ENCODE measurements at regions not wholly inside any gene's neighbourhood (a gene's known extent, or its start where the extent isn't known, plus 50 kb on each side); places are given as distances from the start of the nearest gene placed in this dataset.

- no peak overlapping the region for H3K4ac ChIP-seq (replicated peaks; ENCODE audit: insufficient read length, low read depth, low read length)
- no peaks in the 10 kb centered on the region for H3K27me3 ChIP-seq (replicated peaks in 1 of 4; ENCODE audit: control insufficient read depth in 3 of 4, extremely low read depth in 1 of 4, insufficient read depth in 3 of 4, low read length in 3 of 4)
- no peak overlapping the region for H4K8ac ChIP-seq (ENCODE audit: extremely low read depth, insufficient read depth, low read length)
- no peak for TF ChIP-seq TAF7 (optimal IDR thresholded peaks at IDR 0.05; ENCODE audit: borderline replicate concordance, low read depth, low read length)
- DNase-seq (ENCODE audit: low read depth in 1 of 2, low spot score in 2 of 2) = no peak
- H3K23ac ChIP-seq (ENCODE audit: insufficient read length) = no peak overlapping the region
- H3K4me1 ChIP-seq (replicated peaks in 1 of 4; ENCODE audit: control insufficient read depth in 3 of 4, insufficient read depth in 4 of 4, low read length in 3 of 4) = peaks cover 0 to 4% (median 3%) of the 10 kb centered on the region in 4 experiments; a peak in 4 of 7 replicates
- no peak overlapping the region for H4K91ac ChIP-seq (replicated peaks; ENCODE audit: insufficient read length, low read length)
- H4K20me1 ChIP-seq (replicated peaks in 1 of 2; ENCODE audit: control insufficient read depth in 1 of 2, insufficient read depth in 2 of 2, low read length in 2 of 2) = no peaks in the 10 kb centered on the region
- H3K9me3 ChIP-seq (ENCODE audit: insufficient read depth in 2 of 2, low read depth in 1 of 2, low read length in 1 of 2) = no peaks in the 10 kb centered on the region
- no peak overlapping the region for H2BK12ac ChIP-seq (ENCODE audit: low read depth, low read length)
- H2AK5ac ChIP-seq (ENCODE audit: low read depth, low read length) = no peak overlapping the region
- H2AFZ ChIP-seq (ENCODE audit: low read length) = no peak overlapping the region
- WGBS, 2 experiments (ENCODE audit: extremely low coverage in 1 of 2, insufficient coverage in 1 of 2, insufficient read length in 1 of 2, insufficient replicate concordance in 2 of 2, low coverage in 1 of 2, low lambda C conversion rate in 2 of 2, missing lambda C conversion rate in 1 of 2) = 92% methylated on average over 1 of the region's 1 CpG; no CpG with 5 or more reads in 1 of the 2 experiments
- H3K9ac ChIP-seq (replicated peaks in 1 of 4; ENCODE audit: extremely low read depth in 1 of 4, low read depth in 3 of 4, low read length in 3 of 4) = no peak overlapping the region
- no peak overlapping the region for H3K27ac ChIP-seq (ENCODE audit: low read depth, low read length)
- H3K79me1 ChIP-seq (ENCODE audit: low read depth, low read length) = no peaks in the 10 kb centered on the region
- H2BK20ac ChIP-seq (ENCODE audit: low read length) = no peak overlapping the region
- ChIA-PET POLR2A (ENCODE audit: partially characterized antibody) (no interaction called here), CTCF (ENCODE audit: partially characterized antibody) (no interaction called here)
- H2BK5ac ChIP-seq (ENCODE audit: low read depth, low read length) = no peak overlapping the region
- FAIRE-seq = no peak
- H3K14ac ChIP-seq (ENCODE audit: insufficient read length) = no peak overlapping the region
- H3K79me2 ChIP-seq (ENCODE audit: control insufficient read depth in 1 of 2, insufficient read depth in 2 of 2, low read length in 2 of 2) = no peaks in the 10 kb centered on the region
- H4K5ac ChIP-seq (ENCODE audit: insufficient read length, low read depth, low read length) = no peak overlapping the region
- H3K56ac ChIP-seq (replicated peaks; ENCODE audit: insufficient read length, low read depth, low read length) = no peak overlapping the region
- H2BK15ac ChIP-seq (ENCODE audit: low read length) = no peak overlapping the region
- no peaks in the 10 kb centered on the region for H3K23me2 ChIP-seq (ENCODE audit: low read depth, low read length)
- no peaks in the 10 kb centered on the region for H3K36me3 ChIP-seq (ENCODE audit: control insufficient read depth in 2 of 4, insufficient read depth in 4 of 4, low read length in 3 of 4)
- H3K18ac ChIP-seq (ENCODE audit: extremely low read depth, low read length) = no peak overlapping the region
- H3K4me2 ChIP-seq (ENCODE audit: insufficient read depth in 1 of 2, low read depth in 2 of 2, low read length in 2 of 2) = no peak overlapping the region
- no peak overlapping the region for H2BK120ac ChIP-seq (replicated peaks; ENCODE audit: low read depth, low read length)
- no peak overlapping the region for H3K4me3 ChIP-seq (ENCODE audit: extremely low read depth in 1 of 4, insufficient read depth in 2 of 4, low read depth in 3 of 4, low read length in 4 of 4)
Observed at GRCh38 chr18:28526196-28526595, 349.3 kb upstream of the CDH2 start.
